HK-2 (cell line): ENCODE measurements at regions not wholly inside any gene's neighbourhood (a gene's known extent, or its start where the extent isn't known, plus 50 kb on each side); places are given as distances from the start of the nearest gene placed in this dataset.
"Not testable (repeated sequence)": the region's sequence is repeated elsewhere in the genome, so short reads cannot be mapped to it uniquely, and the experiment has no call there.

ENCODE experiments used
- DNase-seq: peaks from one replicate; pipeline ENCODE4 v3.0.0-alpha.2; 2018; ENCODE audit not compliant: unreplicated experiment

- DNase-seq: no peak
Observed at GRCh38 chr4:53959343-53960120, 104.9 kb downstream of the CHIC2 start.

- DNase-seq: no peak
Observed at GRCh38 chr4:53956454-53956853, 108.0 kb downstream of the CHIC2 start.

GRCh38 chr4:53956053-53956452 lies 108.4 kb downstream of the CHIC2 start:
- no peak for DNase-seq

GRCh38 chr4:53951414-53951813 lies 113.0 kb downstream of the CHIC2 start:
- DNase-seq: no peak

GRCh38 chr4:53943345-53944085 lies 120.9 kb downstream of the CHIC2 start:
- no peak for DNase-seq

- DNase-seq: no peak
Observed at GRCh38 chr4:53942712-53943111, 121.7 kb downstream of the CHIC2 start.

DNA sequence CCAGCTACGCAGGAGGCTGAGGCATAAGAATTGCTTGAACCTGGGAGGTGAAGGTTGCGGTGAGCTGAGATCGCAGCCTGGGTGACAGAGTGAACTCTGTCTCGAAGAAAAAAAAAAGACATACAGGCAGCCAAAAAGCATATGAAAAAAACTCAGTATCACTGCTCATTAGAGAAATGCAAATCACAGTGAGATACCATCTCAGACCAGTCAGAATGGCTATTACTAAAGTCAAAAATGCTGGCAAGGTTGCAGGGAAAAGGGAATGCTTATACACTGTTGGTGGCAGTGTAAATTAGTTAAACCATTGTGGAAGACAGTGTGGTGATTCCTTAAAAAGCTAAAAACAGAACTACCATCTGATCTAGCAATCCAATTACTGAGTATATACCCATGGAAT lies 123.1 kb downstream of the CHIC2 start:
- DNase-seq: no peak

DNA sequence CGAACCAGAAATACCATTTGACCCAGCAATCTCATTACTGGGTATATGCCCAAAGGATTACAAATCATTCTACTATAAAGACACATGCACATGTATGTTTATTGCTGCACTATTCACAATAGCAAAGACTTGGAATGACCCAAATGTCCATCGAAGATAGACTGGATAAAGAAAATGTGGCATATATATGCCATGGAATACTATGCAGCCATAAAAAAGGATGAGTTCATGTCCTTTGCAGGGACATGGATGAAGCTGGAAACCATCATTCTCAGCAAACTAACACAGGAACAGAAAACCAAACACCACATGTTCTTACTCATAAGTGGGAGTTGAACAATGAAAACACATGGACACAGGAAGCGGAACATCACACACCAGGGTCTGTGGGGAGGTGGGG lies 124.5 kb downstream of the CHIC2 start:
- not testable (repeated sequence) for DNase-seq

DNA sequence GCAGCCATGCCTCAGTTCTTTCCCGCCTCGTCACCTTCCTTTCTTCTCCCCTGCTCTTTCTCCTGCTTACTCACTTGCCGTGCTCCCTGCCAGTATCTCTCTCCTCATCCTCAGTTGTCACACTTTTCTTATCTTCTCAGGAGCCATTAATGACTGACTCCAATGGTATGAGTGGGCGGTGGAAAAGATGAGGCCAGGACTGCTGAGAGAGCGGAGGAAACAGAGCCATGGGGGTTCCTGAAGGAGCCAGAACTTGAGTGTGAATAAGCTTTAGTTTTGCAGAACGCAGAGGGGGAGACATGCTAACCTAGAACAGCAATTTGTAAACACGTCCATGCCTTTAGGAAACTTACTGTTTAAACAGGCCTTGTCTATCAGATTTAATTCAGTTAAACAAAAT lies 126.5 kb downstream of the CHIC2 start:
- DNase-seq: peak; percentile 18

DNA sequence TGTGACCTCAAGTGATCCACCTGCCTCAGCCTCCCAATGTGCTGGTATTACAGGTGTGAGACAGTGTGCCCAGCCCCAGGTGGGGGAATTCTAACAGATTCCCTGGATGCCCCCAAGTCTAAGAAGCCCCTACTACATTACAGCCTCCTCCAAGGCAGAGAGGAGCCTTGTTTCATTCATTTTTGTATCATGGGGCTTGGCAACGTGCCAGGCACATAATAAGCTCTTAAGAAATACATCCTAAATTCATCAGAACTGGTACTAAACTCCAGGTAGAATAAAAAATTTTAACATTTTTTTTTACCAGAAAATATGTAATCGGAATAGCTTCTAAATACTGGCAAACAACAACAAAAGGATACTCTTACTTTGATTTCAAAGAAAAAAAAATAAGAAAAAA lies 127.1 kb downstream of the CHIC2 start:
- DNase-seq: no peak

DNA sequence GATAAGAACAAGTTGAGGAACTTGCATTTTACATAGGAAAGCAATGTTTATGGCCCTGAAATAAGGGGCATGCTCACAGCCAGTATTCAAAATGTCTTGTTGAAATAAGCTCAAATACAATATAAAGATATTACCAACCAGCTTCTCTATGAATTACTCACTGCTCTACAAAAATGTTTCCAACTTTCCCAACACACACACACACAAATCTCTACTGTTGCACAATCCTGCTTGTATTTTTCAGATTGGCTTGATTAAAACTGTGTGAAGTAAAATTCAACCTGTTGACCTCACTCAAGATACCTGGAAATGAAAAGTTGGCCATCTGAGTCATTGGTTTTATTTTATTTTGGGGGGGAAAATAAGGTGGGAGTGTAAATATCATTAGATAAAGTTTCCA lies 128.6 kb downstream of the CHIC2 start:
- DNase-seq: no peak

- DNase-seq: no peak
Observed at GRCh38 chr4:53932796-53933610, 131.4 kb downstream of the CHIC2 start.

GRCh38 chr4:53931461-53931961 lies 132.9 kb downstream of the CHIC2 start:
- no peak for DNase-seq

DNA sequence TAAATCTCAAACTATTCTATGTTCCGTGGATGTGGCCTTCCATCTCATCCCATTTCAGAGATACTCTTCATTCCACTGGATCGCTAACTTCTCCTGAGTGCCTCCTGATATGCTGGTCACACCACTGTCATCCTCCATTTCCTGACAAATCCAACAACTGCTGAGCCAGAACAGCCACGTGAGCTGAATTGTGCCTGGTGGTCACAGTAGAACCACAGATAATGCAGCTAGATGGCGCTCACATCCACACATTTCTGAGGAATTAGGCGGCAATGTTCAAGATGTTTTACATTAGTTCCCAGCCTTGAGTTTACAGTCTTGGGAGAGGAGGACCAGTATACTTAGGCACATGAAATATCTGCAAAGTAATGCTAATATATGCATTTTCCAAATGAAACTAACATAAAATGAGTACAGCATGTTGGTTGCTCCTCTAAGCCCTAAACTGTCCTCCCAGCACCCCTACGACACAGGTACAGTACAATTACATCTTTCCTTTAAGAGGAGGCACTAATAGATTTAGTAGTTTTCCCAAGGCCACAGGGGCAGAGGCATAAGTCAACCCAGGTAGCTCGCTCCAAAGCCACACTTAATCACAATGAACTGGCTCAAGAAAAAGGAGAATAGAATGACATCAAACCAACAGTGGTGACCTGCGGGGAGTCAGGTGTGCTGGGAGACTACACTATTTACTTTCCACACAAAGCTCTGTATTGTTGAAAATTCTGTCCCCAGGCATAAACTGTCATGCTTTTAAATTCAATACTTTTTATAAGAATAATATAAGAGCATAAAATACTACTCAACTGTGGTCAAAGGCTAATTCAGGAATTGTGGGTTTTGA lies 134.2 kb downstream of the CHIC2 start:
- peak; percentile 64 for DNase-seq

- DNase-seq: no peak
Observed at GRCh38 chr4:53929311-53929710, 135.1 kb downstream of the CHIC2 start.

- no peak for DNase-seq
Observed at GRCh38 chr4:53928825-53929224, 135.6 kb downstream of the CHIC2 start.

GRCh38 chr4:53925050-53925605 lies 139.3 kb downstream of the CHIC2 start:
- DNase-seq: no peak

GRCh38 chr4:53924333-53925049 lies 139.9 kb downstream of the CHIC2 start:
- no peak for DNase-seq

DNA sequence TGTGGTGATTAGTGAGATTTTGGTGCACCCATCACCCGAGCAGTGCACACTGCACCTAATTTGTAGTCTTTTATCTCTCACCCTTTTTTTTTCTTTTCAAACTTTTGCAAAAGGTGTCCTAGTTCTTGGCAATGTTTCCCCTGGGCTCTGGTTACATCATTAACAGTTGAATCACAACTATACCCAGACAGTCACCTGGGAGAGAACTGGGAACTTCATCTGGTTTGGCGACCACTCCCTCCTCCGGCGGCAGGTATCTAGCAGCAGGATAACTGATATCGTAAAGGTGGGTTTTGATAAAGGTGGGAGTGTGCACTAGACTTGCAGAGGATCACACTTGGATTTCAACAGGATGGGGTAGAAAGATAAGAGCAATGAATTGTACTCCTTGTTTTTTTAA lies 140.5 kb downstream of the CHIC2 start:
- no peak for DNase-seq

DNA sequence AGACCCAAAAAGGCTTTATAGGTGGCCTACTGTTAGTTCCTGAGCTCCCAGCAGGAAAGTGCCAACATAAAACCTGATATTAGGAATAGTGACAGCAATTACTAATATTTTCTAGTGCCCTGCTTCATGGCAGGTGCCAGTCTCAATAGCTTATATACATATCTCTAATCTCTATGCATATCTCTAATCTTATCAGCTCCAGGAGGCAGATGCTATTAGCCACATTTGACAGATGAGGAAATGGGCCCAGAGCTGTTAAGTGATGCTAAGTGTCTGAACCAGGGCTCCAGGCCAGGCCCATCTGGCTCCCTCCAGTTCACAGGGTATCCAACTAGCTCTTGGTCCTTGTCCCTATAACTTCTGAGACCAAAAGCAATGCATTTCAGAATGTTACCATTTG lies 142.5 kb downstream of the CHIC2 start:
- DNase-seq: no peak
